ENCODE measurements at regions not wholly inside any gene's neighbourhood (a gene's known extent, or its start where the extent isn't known, plus 50 kb on each side); places are given as distances from the start of the nearest gene placed in this dataset.

DNA sequence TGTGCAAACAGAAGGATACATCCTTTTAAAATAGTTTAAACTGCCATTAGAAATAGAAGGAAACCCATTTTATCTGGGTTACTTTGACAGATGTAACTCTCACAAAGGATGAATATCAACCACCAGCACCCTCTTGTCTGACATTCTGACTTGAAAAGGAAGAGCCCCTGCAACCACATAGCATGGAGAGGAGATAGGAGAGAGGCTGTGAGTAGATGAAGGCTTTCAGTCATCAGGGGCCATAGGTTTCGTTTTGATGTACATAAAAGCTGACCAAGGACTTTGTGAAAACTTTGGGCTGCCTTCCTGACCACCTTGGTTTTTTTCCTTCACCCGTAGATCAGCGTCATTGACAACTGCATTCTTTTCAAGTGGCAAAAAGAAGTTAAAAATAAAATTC, 211.6 kb upstream of the PRPS1L1 start:
- Histone ChIP-seq H3K9me3 (ENCODE audit: control insufficient read depth, insufficient read depth, low read length) (no peaks in the 10 kb centered on the region), H4K91ac (ENCODE audit: insufficient read depth, low read depth, low read length) (no peak overlapping the region), H2AFZ (replicated peaks; ENCODE audit: low read length, poor library complexity) (no peak overlapping the region), H3K56ac (ENCODE audit: extremely low read depth, insufficient read depth, low read length) (no peak overlapping the region), H3K14ac (replicated peaks; ENCODE audit: low read depth, low read length) (no peak overlapping the region), H4K8ac (ENCODE audit: low read depth in 2 of 2, low read length in 2 of 2) (no peak overlapping the region), H4K5ac (ENCODE audit: low read depth, low read length) (no peak overlapping the region), H3K9ac (ENCODE audit: low read depth, low read length) (no peak overlapping the region), H3K27ac (ENCODE audit: insufficient read depth, low read length) (no peak overlapping the region), H4K20me1 (ENCODE audit: insufficient read depth, low read length) (no peaks in the 10 kb centered on the region), H2AK5ac (ENCODE audit: low read depth, low read length) (no peak overlapping the region), H3K4me2 (ENCODE audit: low read depth, low read length) (no peak overlapping the region), H3K4me3 (ENCODE audit: insufficient read depth, low read depth, low read length) (no peak overlapping the region), H3K36me3 (ENCODE audit: control insufficient read depth, insufficient read depth, low read length) (no peaks in the 10 kb centered on the region), H3K9me1 (ENCODE audit: insufficient read depth, low read length) (no peaks in the 10 kb centered on the region), H3K27me3 (ENCODE audit: control insufficient read depth, insufficient read depth, low read length) (no peaks in the 10 kb centered on the region; the same call in 1 of the 2 replicates), H3K4ac (ENCODE audit: low read depth, low read length) (no peak overlapping the region), H3K18ac (ENCODE audit: low read depth, low read length) (no peak overlapping the region), H2BK120ac (ENCODE audit: low read depth, low read length) (no peak overlapping the region), H2BK20ac (ENCODE audit: low read depth, low read length) (no peak overlapping the region), H3K23ac (ENCODE audit: low read depth, low read length) (no peak overlapping the region), H3K79me1 (ENCODE audit: low read depth in 1 of 2, low read length in 2 of 2) (no peaks in the 10 kb centered on the region), H2AK9ac (replicated peaks; ENCODE audit: low read depth, low read length, poor library complexity) (no peak overlapping the region), H3K4me1 (ENCODE audit: control insufficient read depth, insufficient read depth, low read length) (no peaks in the 10 kb centered on the region), H2BK15ac (ENCODE audit: low read depth, low read length) (no peak overlapping the region), H2BK5ac (ENCODE audit: low read depth, low read length, poor library complexity, severe bottlenecking) (no peak overlapping the region)
- TF ChIP-seq CEBPB (IDR thresholded peaks at IDR 0.05; ENCODE audit: low read depth, low read length) (no peak), NFE2L2 (IDR thresholded peaks at IDR 0.05; ENCODE audit: low read depth, low read length) (no peak), CHD1 (IDR thresholded peaks at IDR 0.05; ENCODE audit: low read depth, low read length) (no peak), RCOR1 (IDR thresholded peaks at IDR 0.05; ENCODE audit: insufficient replicate concordance, low read length) (no peak)
- TF ChIP-seq, protein P1, sequence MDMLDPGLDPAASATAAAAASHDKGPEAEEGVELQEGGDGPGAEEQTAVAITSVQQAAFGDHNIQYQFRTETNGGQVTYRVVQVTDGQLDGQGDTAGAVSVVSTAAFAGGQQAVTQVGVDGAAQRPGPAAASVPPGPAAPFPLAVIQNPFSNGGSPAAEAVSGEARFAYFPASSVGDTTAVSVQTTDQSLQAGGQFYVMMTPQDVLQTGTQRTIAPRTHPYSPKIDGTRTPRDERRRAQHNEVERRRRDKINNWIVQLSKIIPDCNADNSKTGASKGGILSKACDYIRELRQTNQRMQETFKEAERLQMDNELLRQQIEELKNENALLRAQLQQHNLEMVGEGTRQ (IDR thresholded peaks at IDR 0.05; ENCODE audit: low read depth, low read length) = no peak
- dilution Hi-C loops (cut with HindIII; ENCODE audit: low sequenced_read_pairs, unreplicated experiment) = no loop called here
- no peak for ATAC-seq (ENCODE audit: low read depth)
- ChIA-PET CTCF (interaction anchor here (0.6 kb wide), 1 partner anchor 47 kb away, joined by 7 read pairs; no protein-coding TSS in a partner anchor), POLR2A (ENCODE audit: unreplicated experiment) (no interaction called here)
- intact Hi-C loops (cut with micrococcal nuclease) = no loop called here
- in situ Hi-C loops (cut with MboI; ENCODE audit: low sequenced_read_pairs) = no loop called here
- WGBS, 2 experiments (ENCODE audit: extremely low coverage in 2 of 2, insufficient read length in 1 of 2) = no CpG with 5 or more reads among the region's 3 CpGs
- no TSS peak for BruUV-seq (replicated peaks)
- DNase-seq = no peak

Data from IMR-90 (cell line).